ENCODE measurements at regions not wholly inside any gene's neighbourhood (a gene's known extent, or its start where the extent isn't known, plus 50 kb on each side); places are given as distances from the start of the nearest gene placed in this dataset.

DNA sequence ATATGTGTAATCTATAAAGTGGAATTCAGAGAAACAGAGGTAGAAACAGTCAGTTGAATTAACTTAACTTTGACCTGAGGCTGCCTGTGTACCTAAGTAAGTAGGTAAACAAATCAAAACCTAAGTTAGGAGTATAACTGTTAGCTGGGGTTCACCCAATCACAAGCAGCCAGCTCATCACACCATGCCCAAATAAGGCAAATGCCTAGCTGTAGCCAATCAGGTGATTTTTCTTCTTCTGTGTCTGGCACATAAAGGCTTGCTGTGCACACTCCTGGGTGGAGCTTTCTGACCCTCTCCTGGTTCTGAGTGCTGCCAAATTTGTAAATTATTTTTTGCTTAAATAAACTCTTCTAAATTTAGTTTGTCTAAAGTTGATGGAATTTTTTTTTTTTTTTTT is 54.7 kb upstream of the TRIM39 start:
- DNase-seq: no peak

DNA sequence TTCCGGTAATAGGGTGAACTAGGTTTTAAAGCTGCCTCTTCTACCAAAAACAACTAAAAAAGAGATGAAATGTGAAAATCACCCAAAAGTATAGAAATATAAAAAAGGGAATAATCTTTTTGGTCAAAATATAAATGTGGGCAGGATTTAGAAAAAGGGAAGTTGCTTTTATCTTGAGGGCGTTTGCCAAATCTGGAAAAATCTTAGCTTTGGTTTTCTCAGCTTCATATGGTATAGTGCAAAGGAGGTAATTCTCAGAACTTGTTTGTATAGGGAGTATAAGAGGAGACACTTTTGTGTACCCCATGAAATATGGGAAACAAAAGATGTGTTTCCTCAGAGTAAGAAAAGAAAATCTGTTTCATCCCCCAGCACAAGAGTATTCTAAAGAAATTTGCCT is 54.2 kb upstream of the TRIM26 start:
- DNase-seq: no peak

DNA sequence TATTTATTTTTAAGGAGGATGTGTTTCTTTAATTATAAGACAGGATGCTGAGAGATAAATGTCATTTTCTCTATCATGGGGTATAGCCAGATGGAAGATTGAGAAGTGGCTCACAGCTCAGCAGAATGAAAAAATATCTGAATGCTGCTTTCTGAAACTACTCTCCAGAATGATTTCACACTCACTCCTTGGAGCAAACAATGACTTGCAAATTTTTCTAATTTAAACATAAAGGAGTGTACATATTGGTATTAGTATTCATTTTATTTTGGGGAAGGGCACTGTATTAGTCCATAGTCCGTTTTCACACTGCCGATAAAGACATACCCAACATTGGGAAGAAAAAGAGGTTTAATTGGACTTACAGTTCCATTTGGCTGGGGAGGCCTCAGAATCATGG is 52.4 kb upstream of the TRIM26 start:
- no peak for DNase-seq

DNA sequence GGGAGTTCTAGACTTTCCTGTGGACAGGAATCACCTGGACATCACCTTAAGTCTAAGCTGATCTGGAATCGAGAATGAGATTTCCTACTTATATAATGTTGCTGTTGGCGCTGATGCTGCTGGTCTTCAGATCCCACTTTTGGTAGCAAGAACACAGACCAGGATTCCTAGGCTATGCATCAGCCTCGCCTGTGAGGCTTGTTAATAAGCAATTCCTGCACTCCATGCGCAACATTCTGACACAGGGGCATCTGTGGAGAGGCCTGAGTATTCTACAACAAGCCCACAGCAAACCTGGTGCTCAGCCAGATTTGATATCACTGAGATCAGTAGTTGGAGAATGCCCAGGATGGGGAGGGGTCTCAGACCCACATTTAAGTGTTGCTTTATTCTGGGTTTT is 52.0 kb upstream of the TRIM26 start:
- DNase-seq: peak; percentile 58

DNA sequence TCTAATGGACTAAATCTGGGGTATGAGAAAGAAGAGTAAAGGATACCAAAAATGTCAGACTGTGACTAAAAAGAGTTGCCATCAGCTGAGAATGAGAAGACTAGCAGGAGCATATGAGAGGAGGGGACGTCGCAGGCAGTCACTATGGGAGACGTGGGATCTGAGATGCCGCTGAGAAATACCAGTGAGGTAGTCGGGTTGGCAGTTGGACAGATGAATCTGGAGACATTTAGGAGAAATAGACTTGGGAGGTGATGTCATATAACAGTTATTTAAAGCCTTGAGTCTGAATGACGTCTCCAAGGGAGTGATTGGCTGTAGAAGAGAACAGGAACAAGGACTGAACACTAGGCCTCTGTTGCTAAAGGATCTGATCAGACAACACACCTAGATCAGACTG is 51.5 kb upstream of the TRIM26 start:
- DNase-seq: peak; percentile 87

DNA sequence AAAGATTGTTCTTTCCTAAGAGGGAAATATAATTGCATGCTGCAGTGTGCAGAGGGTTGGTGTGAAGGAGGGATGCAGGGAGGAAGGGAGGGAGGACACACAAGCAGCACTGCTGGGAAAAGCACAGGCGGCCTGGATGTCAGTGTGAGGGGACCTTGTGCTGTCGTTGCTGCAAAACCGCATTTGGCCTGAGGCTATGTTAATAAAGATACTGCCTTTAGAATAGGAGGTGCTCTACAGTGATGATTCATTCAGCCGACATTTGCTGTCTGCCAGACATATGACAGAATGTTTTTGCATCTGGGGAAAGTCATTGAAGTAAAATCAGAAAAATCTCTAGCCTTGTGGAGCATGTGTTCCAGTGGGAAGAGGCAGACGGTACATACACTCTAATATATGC is 50.5 kb upstream of the TRIM26 start:
- peak; percentile 91 for DNase-seq
